ENCODE measurements at regions not wholly inside any gene's neighbourhood (a gene's known extent, or its start where the extent isn't known, plus 50 kb on each side); places are given as distances from the start of the nearest gene placed in this dataset.

- no peaks in the 10 kb centered on the region for H3K79me2 ChIP-seq (ENCODE audit: control insufficient read depth, insufficient read depth, low read length)
- no TSS peak for BruUV-seq (replicated peaks)
- no peak overlapping the region for H3K27ac ChIP-seq (ENCODE audit: control insufficient read depth, insufficient read depth)
- DNase-seq (ENCODE audit: low read depth, low spot score) (no peak), ATAC-seq (no peak), FAIRE-seq (no peak)
- H3K9ac ChIP-seq (ENCODE audit: control insufficient read depth, insufficient read depth, low read length), result no peak overlapping the region
- no peaks in the 10 kb centered on the region for H3K36me3 ChIP-seq (ENCODE audit: control insufficient read depth in 2 of 2, insufficient read depth in 2 of 2, low read length in 1 of 2)
- no peak overlapping the region for H3K4me2 ChIP-seq (ENCODE audit: control insufficient read depth, insufficient read depth)
- no peaks in the 10 kb centered on the region; the same call in 2 of the 3 replicates for H3K9me3 ChIP-seq (replicated peaks; ENCODE audit: control insufficient read depth, insufficient read depth, low read length)
- no peaks in the 10 kb centered on the region for H4K20me1 ChIP-seq (ENCODE audit: control insufficient read depth, insufficient read depth)
- no peak overlapping the region for H2AFZ ChIP-seq (ENCODE audit: control insufficient read depth, low read depth, low read length)
- ChIA-PET CTCF (no interaction called here), POLR2A (no interaction called here), RAD21 (ENCODE audit: unreplicated experiment) (no interaction called here), SMC1A (ENCODE audit: uncharacterized antibody, unreplicated experiment) (interaction anchor here (2.3 kb wide), 1 partner anchor 13 kb away, joined by 5 read pairs; no protein-coding TSS in a partner anchor)
- H3K4me3 ChIP-seq, result no peak overlapping the region
- no peaks in the 10 kb centered on the region for H3K4me1 ChIP-seq (ENCODE audit: control insufficient read depth, insufficient read depth, low read length)
- peaks cover 0 to 2% of the 10 kb centered on the region in 2 experiments; a peak in 3 of 4 replicates for H3K27me3 ChIP-seq (replicated peaks in 1 of 2; ENCODE audit: control insufficient read depth in 2 of 2, insufficient read depth in 2 of 2, low read length in 1 of 2)
- intact Hi-C loops (cut with micrococcal nuclease; ENCODE audit: unreplicated experiment) (no loop called here), in situ Hi-C loops (cut with MboI) (no loop called here)
- WGBS (ENCODE audit: insufficient coverage, insufficient replicate concordance, low lambda C conversion rate, missing lambda C conversion rate), result 12% methylated on average over 4 of the region's 4 CpGs
- no peak for TF ChIP-seq MEF2A (IDR thresholded peaks at IDR 0.05; ENCODE audit: insufficient read depth, low read depth, low read length)
- TF ChIP-seq PML (IDR thresholded peaks at IDR 0.05; ENCODE audit: low read length), result no peak
- TF ChIP-seq EP300 (IDR thresholded peaks at IDR 0.05; ENCODE audit: borderline replicate concordance in 1 of 2, control insufficient read depth in 1 of 2, low read depth in 2 of 2, low read length in 2 of 2), result no peak
- TF ChIP-seq, protein P1, sequence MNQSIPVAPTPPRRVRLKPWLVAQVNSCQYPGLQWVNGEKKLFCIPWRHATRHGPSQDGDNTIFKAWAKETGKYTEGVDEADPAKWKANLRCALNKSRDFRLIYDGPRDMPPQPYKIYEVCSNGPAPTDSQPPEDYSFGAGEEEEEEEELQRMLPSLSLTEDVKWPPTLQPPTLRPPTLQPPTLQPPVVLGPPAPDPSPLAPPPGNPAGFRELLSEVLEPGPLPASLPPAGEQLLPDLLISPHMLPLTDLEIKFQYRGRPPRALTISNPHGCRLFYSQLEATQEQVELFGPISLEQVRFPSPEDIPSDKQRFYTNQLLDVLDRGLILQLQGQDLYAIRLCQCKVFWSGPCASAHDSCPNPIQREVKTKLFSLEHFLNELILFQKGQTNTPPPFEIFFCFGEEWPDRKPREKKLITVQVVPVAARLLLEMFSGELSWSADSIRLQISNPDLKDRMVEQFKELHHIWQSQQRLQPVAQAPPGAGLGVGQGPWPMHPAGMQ (IDR thresholded peaks at IDR 0.05; ENCODE audit: borderline replicate concordance), result no peak
- TF ChIP-seq HDAC2 (IDR thresholded peaks at IDR 0.05), result no peak
- TF ChIP-seq POLR2AphosphoS2 (IDR thresholded peaks at IDR 0.05; ENCODE audit: low read depth, low read length), result no peak
- no peak for TF ChIP-seq SIX5 (IDR thresholded peaks at IDR 0.05; ENCODE audit: low read depth, low read length, severe bottlenecking)
- TF ChIP-seq SMC3 (IDR thresholded peaks at IDR 0.05; ENCODE audit: borderline replicate concordance, low read length), result no peak
- no peak for TF ChIP-seq IKZF1 (conservative IDR thresholded peaks at IDR 0.05)
- no peak for TF ChIP-seq NFIC (IDR thresholded peaks at IDR 0.05; ENCODE audit: low read depth, low read length)
- no peak for TF ChIP-seq PAX5 (IDR thresholded peaks at IDR 0.05; ENCODE audit: borderline replicate concordance, low read depth, low read length)
- no peak for TF ChIP-seq BCL3 (IDR thresholded peaks at IDR 0.05; ENCODE audit: borderline replicate concordance, insufficient read depth, low read depth, low read length, poor library complexity, severe bottlenecking)
These were observed 186.6 kb downstream of the EMX2 start for GRCh38 chr10:117729156-117729555.

All from GM12878 (cell line).